HEK293 (cell line): ENCODE measurements at regions not wholly inside any gene's neighbourhood (a gene's known extent, or its start where the extent isn't known, plus 50 kb on each side); places are given as distances from the start of the nearest gene placed in this dataset.

ENCODE experiments used
- CTCF ChIA-PET: fragments of 350-600 bp; formaldehyde crosslinking; extraction: SDS; loops from one replicate; lab custom pipeline; 2021; ENCODE audit warnings: antibody characterized with exemption; lab: Yijun Ruan, JAX
- POLR2A ChIA-PET: fragments of 300-600 bp; formaldehyde crosslinking; extraction: SDS; loops from one replicate; lab custom pipeline; 2020; ENCODE audit warnings: antibody characterized with exemption, inconsistent platforms; lab: Yijun Ruan, JAX
- H3K27ac ChIP-seq: fragments of 200-500 bp; sonication (Bioruptor generic); 2 replicates; pipeline ENCODE4 v1.5.1; 2014; ENCODE audit warnings: low read depth, low read length, control low read depth, inconsistent platforms; ENCODE audit errors: extremely low read depth
- H3K36me3 ChIP-seq, 2 experiments: fragments of 200-500 bp in 1 of 2; sonication (Bioruptor generic) in 1 of 2; 1 replicate in 1 of 2; 2 replicates in 1 of 2; pipeline ENCODE4 v1.5.1; 2014 to 2017; ENCODE audit warnings: inconsistent platforms in 2 of 2, low read length in 2 of 2; ENCODE audit not compliant: control insufficient read depth in 2 of 2, insufficient read depth in 1 of 2
- H3K4me1 ChIP-seq: fragments of 200-500 bp; sonication (Bioruptor generic); 2 replicates; pipeline ENCODE4 v1.5.1; 2014; ENCODE audit warnings: mild to moderate bottlenecking, low read length, inconsistent platforms; ENCODE audit not compliant: control insufficient read depth, insufficient read depth
- H3K4me3 ChIP-seq: 2 replicates; pipeline ENCODE4 v1.5.1; 2011; ENCODE audit warnings: low read depth, mild to moderate bottlenecking, control low read depth, low read length, moderate library complexity
- H3K9me3 ChIP-seq: fragments of 200-500 bp; sonication (Bioruptor generic); 2 replicates; pipeline ENCODE4 v1.5.1; 2014; ENCODE audit warnings: low read depth, low read length, inconsistent platforms; ENCODE audit not compliant: control insufficient read depth, insufficient read depth
- CTCF ChIP-seq: fragments of 450-650 bp; formaldehyde crosslinking; IDR thresholded peaks from 2 replicates; pipeline ENCODE4 v1.5.1; 2016; ENCODE audit warnings: missing biosample characterization, missing genetic modification characterization
- GLI4 ChIP-seq: fragments of 450-650 bp; formaldehyde crosslinking; IDR thresholded peaks from 2 replicates; pipeline ENCODE4 v1.5.1; 2016; ENCODE audit warnings: missing biosample characterization, missing genetic modification characterization
- GLIS2 ChIP-seq: fragments of 450-650 bp; formaldehyde crosslinking; IDR thresholded peaks from 2 replicates; pipeline ENCODE4 v1.5.1; 2016; ENCODE audit warnings: missing biosample characterization, missing genetic modification characterization
- HOXC10 ChIP-seq: sonication (generic); formaldehyde crosslinking; IDR thresholded peaks from 2 replicates; pipeline ENCODE4 v1.8.1; 2023; ENCODE audit warnings: mild to moderate bottlenecking, missing genetic modification reagents
- KLF7 ChIP-seq: fragments of 450-650 bp; formaldehyde crosslinking; IDR thresholded peaks from 2 replicates; pipeline ENCODE4 v1.5.1; 2016; ENCODE audit warnings: missing biosample characterization, missing genetic modification characterization, borderline replicate concordance
- OVOL3 ChIP-seq: fragments of 450-650 bp; formaldehyde crosslinking; IDR thresholded peaks from 2 replicates; pipeline ENCODE4 v1.5.1; 2016; ENCODE audit warnings: missing biosample characterization, missing genetic modification characterization
- PBX3 ChIP-seq: sonication (generic); formaldehyde crosslinking; IDR thresholded peaks from 2 replicates; pipeline ENCODE4 v1.8.1; 2022; ENCODE audit warnings: mild to moderate bottlenecking, moderate library complexity, missing genetic modification reagents
- REPIN1 ChIP-seq: fragments of 450-650 bp; formaldehyde crosslinking; IDR thresholded peaks from 2 replicates; pipeline ENCODE4 v1.5.1; 2017; ENCODE audit warnings: missing biosample characterization, missing genetic modification characterization, low read depth
- YY2 ChIP-seq: fragments of 450-650 bp; formaldehyde crosslinking; IDR thresholded peaks from 2 replicates; pipeline ENCODE4 v1.5.1; 2016; ENCODE audit warnings: missing biosample characterization, missing genetic modification characterization
- ZFP41 ChIP-seq: fragments of 450-650 bp; formaldehyde crosslinking; IDR thresholded peaks from 2 replicates; pipeline ENCODE4 v1.5.1; 2016; ENCODE audit warnings: missing biosample characterization, missing genetic modification characterization, borderline replicate concordance
- ZNF354C ChIP-seq: fragments of 450-650 bp; formaldehyde crosslinking; IDR thresholded peaks from 2 replicates; pipeline ENCODE4 v1.5.1; 2016; ENCODE audit warnings: missing biosample characterization, missing genetic modification characterization, low read depth, borderline replicate concordance
- ZNF423 ChIP-seq: fragments of 450-650 bp; formaldehyde crosslinking; IDR thresholded peaks from 2 replicates; pipeline ENCODE4 v1.5.1; 2016; ENCODE audit warnings: missing biosample characterization, missing genetic modification characterization
- ZNF513 ChIP-seq: fragments of 450-650 bp; IDR thresholded peaks from 2 replicates; pipeline ENCODE4 v1.5.1; 2018; ENCODE audit warnings: missing biosample characterization, missing genetic modification characterization
- ZNF549 ChIP-seq: fragments of 450-650 bp; IDR thresholded peaks from 2 replicates; pipeline ENCODE4 v1.5.1; 2018; ENCODE audit warnings: missing biosample characterization, missing genetic modification characterization, mild to moderate bottlenecking, inconsistent platforms, moderate library complexity
- ZNF629 ChIP-seq: fragments of 450-650 bp; formaldehyde crosslinking; IDR thresholded peaks from 2 replicates; pipeline ENCODE4 v1.5.1; 2017; ENCODE audit warnings: missing biosample characterization, missing genetic modification characterization
- ZNF701 ChIP-seq: fragments of 450-650 bp; formaldehyde crosslinking; IDR thresholded peaks from 2 replicates; pipeline ENCODE4 v1.5.1; 2016; ENCODE audit warnings: missing biosample characterization, missing genetic modification characterization
- ZNF704 ChIP-seq: fragments of 450-650 bp; formaldehyde crosslinking; IDR thresholded peaks from 2 replicates; pipeline ENCODE4 v1.5.1; 2016; ENCODE audit warnings: missing biosample characterization, missing genetic modification characterization
- ZNF707 ChIP-seq: fragments of 450-650 bp; formaldehyde crosslinking; IDR thresholded peaks from 2 replicates; pipeline ENCODE4 v1.5.1; 2016; ENCODE audit warnings: missing biosample characterization, missing genetic modification characterization
- ZSCAN18 ChIP-seq: fragments of 450-650 bp; formaldehyde crosslinking; IDR thresholded peaks from 2 replicates; pipeline ENCODE4 v1.5.1; 2016; ENCODE audit warnings: missing biosample characterization, missing genetic modification characterization

GRCh38 chr2:125634662-125635061 lies 1021.3 kb upstream of the GYPC start:
- H3K27ac ChIP-seq: no peak overlapping the region
- ChIA-PET POLR2A (no interaction called here), CTCF (no interaction called here)
- no peaks in the 10 kb centered on the region for H3K9me3 ChIP-seq
- no peaks in the 10 kb centered on the region for H3K36me3 ChIP-seq
- no peaks in the 10 kb centered on the region for H3K4me1 ChIP-seq
- no peak for TF ChIP-seq KLF7 (tag by site-specific recombination)
- TF ChIP-seq YY2: no peak
- TF ChIP-seq ZNF704 (tag by site-specific recombination): no peak
- TF ChIP-seq ZNF354C (tag by site-specific recombination): no peak
- no peak for TF ChIP-seq ZNF423
- TF ChIP-seq GLI4 (tag by site-specific recombination): no peak
- TF ChIP-seq REPIN1 (tag by site-specific recombination): no peak
- no peak for TF ChIP-seq CTCF
- no peak for TF ChIP-seq ZSCAN18 (tag by site-specific recombination)
- TF ChIP-seq OVOL3: no peak
- no peak for TF ChIP-seq HOXC10
- TF ChIP-seq GLIS2: no peak
- TF ChIP-seq ZNF707 (tag by site-specific recombination): no peak
- TF ChIP-seq ZNF549: no peak
- H3K4me3 ChIP-seq: no peak overlapping the region

GRCh38 chr2:125638345-125638744 lies 1017.6 kb upstream of the GYPC start:
- H3K4me1 ChIP-seq: no peaks in the 10 kb centered on the region
- TF ChIP-seq ZFP41 (tag by site-specific recombination) (no peak), ZNF701 (no peak), PBX3 (CRISPR knock-in tag) (no peak), ZNF629 (no peak), ZNF513 (no peak)
- TF ChIP-seq, all 188 proteins: peak for 0
- CTCF ChIA-PET: no interaction called here
- Histone ChIP-seq H3K36me3 (no peaks in the 10 kb centered on the region), H3K9me3 (no peaks in the 10 kb centered on the region), H3K4me3 (no peak overlapping the region), H3K27ac (no peak overlapping the region)
- POLR2A ChIA-PET: no interaction called here
